ENCODE measurements at regions not wholly inside any gene's neighbourhood (a gene's known extent, or its start where the extent isn't known, plus 50 kb on each side); places are given as distances from the start of the nearest gene placed in this dataset.

DNA sequence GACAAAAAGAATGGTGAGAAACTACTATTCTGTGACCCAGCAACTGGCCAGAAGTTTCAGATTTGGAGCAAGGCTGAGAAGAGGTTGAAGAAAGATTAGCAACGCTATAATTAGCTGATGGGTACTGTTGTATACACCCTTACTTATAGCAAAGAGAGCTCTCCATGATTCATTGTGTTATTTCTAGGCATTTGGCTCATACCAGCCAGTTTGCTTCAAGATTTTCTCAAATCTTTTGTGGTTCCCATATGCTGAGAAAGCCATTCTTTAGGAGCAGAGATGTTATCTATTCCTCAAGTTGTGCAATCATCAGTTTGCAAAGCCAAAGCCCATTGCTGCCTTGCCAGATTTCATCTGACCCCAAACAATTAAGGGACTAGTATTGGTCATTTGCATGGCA, 179.4 kb downstream of the ETS1 start:
- no peak for DNase-seq

DNA sequence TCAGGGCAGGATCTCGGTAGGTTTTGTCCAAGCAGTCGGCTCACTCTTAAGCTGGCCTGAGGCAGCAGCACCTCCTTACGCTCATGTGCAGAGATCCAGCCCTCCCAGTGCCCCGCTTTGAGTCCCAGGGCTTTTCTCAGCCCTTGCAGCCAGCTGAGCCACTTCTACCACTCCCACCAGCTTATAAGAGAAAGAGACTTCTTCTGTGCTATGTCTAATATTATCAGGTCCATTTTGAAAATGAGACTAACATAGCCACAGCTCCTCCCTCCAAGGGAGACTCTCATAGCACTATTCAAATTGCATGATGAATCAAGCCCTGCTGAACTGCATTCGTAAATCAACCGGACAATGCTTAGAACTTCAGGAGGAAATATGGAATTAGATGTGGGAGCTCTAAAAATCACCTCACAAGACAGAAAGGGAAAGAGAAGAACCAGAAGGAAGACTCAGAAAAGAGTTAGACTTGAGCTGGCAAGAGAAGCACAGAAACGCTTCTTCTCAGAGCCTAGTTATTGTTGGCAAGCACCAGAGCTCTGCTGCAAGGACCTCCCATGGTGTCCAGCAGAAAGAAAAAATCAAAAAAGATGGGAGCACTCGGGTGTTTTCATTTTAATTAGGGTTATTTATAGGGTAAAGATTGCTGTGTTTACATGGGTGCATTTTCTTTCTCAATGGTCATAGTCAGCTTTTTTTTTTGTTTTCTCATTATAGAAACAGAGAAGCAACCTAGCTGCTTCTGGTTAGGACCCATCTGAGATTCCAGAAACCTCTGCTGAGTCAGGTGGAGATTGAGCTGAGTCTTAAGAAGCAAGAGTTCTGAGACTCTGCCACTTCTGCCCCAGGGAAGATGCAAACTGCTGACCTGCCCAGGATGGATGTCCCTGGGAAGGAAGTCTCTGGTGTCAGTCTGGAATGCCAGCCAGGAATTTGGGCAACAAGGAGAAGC, 181.4 kb downstream of the ETS1 start:
- DNase-seq: no peak

DNA sequence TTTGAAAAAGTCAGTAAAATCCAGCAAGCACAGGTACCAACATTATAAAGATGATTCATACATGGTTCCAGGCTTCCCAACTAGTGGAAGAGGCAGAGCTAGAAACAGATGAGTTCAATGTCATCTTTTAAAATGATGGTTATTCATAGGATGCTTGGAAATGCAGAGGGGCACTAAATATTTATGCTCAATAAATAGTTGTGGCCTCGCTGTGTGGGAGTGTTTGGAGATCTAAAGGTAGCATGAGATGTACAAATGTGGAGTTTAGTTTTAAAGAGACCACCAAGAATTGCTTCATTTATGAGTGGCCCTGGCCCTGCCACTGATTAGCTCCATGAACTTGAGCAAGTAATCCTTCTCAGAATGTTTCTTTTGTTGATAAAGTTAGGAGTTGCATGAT, 182.2 kb downstream of the ETS1 start:
- DNase-seq: no peak

DNA sequence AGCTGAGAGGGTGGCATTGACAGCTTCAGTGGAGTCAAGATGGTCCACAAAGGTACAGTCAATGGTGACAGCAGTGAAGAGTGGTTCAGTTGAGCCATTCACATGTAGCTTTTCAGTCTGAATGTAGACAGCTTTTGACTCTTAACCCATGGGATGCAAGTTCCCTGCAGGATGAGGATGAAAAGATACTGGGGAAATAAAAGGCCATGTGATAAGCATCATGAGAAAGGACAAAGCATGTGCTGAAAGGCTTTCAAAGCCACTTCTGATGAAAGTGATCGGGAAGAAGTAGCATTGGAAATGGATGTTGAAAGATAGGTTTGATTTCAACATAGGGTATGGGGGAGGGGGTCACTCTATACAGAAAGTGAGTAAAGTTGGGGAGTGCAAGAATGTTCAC, 182.9 kb downstream of the ETS1 start:
- DNase-seq: no peak

DNA sequence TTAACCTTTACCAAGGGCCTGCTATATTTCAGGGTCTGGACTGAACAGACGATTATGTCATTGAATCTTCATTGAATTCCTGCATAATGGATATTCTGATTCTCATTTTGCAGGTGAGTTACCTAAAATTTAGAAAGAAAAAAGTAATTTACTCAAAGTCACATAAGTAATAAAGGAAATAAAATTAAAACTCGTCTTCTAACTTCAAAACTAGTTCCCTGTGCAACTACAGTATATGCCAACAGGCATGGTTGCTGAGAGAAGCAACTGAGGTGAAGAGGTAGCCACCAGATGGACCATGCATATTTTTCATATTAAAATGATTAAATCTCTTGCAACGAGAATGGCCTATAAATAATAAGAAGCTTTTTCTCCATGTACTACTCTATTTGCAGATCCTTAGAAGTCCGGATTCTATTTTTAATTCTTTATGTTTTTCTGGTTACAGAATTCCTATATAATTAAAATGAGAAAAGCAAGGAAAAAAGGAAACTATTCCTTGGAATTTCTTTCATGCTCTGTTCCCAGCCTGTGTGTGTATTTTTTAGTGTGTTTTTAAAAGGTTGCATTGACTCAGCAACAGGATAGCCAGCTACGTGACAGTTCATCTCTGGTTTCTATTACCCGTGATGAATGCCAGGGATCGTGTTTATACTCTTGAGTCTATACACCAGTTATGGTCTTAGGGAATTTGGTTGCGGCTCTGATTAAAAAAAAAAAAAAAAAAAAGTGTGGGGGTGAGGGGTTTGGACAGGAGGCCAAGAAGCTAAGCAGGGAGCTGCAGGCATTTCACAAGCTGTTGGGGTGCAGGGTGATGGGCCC, 186.8 kb downstream of the ETS1 start:
- DNase-seq: no peak

DNA sequence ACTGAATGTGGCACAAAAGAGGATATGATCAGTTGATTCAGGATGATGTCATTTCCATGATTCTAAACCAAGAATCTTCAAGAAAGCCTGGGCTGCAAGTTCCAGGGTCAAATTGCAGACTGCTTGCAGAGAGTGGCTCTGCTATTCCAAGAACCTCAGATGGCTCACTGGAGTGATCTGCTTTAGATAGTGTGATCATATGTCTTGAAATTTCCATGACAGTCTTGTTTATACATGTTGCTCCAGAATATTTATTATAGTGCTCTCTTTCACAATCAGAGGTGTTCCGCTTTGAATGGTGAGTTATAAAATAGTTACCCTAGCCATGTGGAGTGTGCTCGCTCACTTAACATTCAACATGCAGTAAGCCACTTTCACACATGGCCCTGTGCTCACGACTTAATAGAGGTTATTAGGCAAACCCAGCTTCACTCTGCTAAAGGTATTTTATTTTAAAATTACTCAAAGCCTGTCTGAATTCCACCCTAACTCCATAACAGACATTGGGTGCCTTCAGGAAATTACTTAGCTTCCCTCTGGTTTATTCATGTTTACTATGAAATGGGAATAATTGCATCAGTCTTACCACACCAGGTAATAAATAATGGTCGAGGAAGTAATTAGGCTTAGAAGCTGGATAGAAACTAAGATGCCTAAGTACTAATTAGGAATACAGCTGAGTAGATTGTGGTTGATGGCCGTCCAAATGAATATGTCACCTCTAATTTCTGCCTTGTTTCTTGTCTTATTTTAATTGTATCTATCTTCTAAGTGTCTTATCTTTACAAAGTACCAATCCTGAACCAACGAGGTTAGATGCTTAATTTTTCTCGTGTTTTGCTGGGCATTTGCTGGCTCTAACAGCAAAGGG, 187.9 kb downstream of the ETS1 start:
- DNase-seq: peak; percentile 79

DNA sequence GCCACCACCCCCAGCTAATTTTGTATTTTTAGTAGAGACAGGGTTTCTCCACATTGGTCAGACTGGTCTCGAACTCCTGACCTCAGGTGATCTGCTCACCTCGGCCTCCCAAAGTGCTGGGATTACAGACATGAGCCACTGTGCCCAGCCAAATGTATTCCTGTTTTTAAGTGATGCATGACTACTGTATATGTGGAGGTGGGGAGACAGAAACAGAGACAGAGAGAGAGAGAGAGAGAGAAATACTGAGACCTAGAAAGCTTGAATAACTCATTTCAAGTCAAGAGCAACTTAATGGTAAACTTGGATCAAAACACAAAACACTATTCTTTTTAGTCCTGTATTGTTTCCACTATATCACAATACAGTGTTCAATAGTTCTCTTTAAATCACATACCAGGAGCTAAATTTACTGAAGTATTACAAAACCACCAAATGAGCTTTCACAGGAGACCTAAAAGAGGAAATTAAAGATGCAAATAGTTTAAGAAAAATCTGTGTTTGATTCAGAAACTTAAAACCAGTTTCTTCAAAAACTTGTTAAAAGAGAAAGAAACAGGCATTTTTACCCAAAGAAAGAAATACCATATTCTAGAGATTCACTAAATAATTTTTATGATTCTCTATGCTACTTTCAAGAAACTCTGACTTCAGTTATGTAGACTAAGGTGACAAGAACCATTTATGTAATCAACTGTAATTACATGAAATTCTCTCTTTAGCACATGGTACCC, 188.7 kb downstream of the ETS1 start:
- no peak for DNase-seq

DNA sequence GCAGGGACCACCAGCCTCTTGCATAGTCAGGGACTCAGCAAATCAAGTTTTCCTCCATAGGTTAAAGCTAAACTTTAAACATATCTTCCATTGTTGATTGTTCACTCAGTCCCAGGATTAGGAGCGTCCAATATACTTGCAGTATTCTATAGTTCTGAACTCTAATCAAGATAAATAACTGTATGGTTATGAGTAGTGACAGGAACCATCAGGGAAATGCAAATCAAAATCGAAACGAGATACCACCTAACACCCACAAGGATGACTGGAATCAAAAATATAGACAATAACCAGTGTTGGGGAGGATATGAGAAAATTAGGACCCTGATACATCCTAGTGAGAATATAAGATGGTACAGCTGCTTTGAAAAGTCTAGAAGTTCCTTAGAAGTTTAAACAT, 190.0 kb downstream of the ETS1 start:
- no peak for DNase-seq

DNA sequence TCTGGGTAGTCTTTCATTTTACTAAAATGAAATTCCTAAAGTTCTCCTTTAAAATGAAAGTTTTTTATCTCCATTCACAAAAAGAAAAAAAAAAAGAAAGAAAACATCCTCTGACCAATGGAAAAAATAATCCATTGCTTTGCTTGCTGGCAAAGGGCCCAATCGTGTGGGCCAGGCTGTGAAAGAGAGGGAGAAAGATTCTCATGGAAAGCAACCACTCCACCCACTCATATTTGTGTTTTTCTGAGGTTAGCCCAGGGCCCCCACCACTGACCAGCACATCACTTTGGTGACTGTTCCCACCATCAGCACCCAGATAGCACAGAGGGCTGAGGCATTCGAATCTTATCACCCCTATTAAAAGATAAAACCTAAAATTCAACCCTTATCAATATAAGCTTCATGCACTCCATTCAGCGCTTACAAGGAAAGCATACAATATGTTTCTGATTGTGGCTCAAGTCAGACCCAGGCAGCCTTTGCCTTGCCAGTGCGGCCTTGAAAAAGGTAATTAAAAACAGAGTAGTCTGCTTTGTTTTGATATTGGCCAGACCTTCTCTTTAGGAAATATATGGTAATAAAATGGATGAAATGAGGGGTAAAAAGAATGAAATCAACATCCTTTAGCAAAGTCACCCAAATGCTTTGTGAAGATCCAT, 192.8 kb downstream of the ETS1 start:
- DNase-seq: no peak

DNA sequence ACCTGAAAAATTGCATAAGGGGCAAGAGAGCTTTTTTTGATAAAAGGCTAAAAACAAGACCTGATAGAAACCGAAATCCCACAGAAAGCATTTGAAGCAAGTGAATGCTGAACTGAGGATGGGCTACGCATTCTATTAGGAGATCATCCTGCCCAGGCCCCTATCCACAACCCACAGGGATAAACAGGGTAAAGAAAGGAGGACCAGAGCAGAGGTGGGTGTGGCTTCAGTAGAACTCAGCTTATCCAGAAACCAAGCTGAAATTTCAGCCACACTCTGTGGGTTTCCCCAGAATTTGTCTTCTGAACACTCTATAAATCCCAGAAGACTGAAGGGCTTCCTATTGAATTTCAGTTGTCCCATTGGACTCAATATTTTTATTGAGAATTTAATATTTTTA, 195.1 kb downstream of the ETS1 start:
- DNase-seq: no peak

DNA sequence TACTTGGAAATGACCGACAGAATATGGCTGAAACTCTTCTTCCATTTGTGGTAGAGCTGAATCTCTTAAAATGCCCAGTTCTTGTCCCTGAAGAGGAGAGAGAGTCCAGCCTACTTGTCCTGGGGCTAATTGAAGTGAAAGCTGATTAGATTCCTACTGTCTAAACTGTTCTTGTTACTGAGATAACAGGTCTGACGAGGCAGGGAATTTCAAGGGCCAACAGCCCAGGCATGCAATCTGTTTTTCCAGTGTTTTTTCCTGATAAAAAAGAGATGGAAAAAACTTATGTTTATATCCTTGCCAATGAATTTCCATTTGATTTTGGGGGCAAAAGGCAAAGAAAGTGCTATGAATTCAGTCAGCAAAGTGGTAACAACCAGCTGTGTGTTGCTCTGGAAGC, 195.5 kb downstream of the ETS1 start:
- no peak for DNase-seq

DNA sequence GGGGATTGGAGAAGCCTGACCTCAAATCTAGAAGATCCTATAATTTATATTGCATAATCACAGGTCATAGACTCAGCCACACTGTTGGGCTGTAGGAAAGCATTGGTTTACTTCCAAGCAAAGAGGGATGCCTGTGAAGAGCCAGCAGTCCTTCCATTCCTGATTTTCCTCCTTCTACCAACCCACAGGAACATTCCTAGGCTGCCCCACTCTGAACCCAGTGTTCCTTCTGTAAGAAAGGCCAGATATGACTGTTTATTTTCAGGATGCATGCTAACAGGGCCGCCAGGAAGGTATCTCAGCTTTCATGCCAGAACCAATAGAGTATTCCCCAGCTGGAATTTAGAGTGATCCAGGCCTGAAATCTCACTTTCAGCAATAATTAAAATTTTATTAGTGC, 197.1 kb downstream of the ETS1 start:
- DNase-seq: no peak

DNA sequence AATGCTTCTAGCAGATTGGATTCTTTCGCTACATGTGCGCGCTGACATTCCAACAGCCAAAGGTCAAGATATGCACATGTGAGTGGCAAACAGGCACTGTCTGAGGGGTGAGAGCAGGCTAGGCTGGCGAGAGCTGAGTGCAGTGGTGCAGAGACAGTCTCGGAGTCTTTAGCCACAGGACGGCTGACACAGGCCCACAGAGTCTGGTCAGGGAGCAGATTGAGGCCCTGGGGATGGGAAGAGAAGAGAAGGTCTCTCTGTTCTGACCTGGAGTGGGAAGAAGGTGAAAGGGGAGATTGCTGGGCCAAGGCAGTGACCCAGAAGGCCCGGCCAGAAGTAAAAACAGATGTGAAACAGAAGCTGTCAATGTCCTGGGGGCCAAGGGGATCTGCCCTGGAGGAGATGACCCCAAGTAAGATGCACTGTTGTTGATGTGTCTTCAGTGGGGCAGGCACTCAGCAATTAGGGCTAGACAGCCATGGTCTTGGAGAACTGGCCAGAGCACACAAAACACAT, 197.8 kb downstream of the ETS1 start:
- no peak for DNase-seq

DNA sequence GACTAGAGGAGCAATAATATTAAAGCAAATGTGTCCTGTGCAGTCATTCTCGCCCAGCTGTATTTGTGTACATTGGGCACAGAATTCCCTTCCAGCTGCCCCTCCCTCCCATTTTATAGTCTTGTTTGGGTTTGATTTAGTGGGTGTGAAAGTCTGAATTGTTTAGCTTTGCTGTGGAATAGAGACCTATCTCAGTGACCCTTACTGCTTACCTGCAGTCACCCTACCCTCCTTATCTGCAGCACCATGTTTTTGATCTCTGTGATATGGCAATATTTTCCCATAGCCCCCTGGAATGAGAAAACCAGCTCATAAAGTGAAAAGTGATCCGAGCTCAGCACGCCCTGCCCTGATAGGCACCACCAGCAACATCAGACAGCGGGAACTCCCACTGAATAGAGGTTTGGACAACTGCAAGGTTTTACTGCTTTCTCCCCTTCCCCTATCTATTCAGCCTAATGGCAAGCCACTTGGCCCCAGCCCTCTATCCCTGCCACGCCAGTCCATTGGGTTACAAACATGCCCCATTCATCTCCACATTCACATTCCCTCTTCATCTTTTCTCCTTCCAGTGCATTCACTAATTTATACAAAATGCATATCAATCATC, 199.0 kb downstream of the ETS1 start:
- no peak for DNase-seq

DNA sequence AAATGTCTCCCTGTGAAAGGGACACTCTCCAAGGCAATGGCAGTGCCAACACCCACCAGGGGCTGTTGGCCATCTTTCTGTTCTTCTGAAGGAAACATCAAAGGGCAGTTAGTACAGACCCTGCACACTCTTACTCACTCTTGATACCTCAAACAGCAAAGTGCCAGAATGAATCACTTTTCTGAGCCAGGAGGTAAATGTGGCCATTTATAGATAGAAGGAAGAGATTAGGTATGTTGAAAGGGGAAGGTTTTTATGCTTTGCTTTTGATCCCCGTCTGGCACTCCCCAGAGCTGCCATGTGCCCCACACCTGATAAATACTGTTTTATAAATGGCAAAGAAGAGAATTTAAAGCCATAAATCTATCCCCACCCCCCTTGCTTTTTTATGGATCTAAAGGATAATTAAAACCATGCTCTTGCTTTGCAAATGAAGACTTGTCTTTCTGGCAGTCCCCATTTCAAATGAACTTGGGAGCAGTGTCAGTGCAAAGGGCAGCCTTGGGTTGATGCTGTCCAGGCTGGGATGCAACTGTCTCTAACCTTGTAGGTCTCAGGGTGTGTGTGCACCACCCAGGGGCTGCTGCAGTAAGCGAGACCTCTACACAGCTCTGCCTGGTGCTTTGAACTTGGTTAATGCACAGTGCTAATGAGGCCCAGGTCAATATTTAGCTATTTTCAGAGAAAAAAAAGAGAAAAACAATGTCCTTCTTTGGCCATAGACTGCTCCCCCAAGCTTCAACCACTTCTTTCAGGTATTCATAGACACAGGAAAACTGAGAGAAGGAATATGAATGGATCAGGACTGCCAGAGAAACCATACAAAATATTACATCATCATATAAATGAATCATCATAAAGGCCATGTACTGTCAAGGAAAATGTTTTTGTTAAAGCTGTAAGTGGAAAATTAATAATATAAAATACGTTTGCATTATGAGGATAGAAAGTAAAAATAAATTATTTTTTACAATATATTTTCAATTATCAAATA, 207.5 kb downstream of the ETS1 start:
- no peak for DNase-seq

DNA sequence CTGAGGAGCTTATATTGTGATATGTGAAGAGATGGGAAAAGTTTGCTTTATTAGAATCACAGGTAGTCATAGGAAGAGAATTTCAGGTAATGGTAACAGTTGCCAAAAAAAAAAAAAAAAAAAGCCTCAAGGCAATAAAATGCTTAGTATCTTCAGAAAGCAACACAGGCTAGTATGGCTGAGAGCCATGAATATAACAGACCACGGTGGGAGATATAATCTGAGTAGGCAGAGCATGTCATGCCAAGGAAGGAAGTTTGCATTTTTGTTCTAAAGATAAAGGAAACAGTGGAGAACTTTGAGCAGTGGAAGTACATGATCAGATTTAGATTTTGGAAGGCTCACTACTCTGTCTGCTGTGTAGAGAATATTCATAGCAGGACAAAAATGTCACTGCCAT, 211.4 kb downstream of the ETS1 start:
- DNase-seq: no peak

DNA sequence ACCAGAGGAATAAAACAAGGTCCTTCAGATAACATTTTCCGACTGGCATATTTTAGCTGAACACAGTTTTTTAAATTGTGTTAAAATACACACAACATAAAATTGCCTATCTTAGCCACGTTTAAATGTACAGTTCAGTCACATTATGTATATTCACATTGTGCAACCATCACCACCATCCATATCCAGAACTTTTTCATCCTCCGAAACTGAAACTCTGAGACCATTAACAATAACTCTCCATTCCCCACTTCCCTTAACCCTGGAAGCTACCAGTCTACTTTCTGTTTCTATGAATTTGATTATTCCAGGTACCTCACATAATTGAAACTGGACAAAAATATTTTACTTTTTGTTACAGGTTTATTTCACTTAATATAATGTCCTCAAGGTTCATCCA, 213.3 kb downstream of the ETS1 start:
- peak; percentile 63 for DNase-seq

DNA sequence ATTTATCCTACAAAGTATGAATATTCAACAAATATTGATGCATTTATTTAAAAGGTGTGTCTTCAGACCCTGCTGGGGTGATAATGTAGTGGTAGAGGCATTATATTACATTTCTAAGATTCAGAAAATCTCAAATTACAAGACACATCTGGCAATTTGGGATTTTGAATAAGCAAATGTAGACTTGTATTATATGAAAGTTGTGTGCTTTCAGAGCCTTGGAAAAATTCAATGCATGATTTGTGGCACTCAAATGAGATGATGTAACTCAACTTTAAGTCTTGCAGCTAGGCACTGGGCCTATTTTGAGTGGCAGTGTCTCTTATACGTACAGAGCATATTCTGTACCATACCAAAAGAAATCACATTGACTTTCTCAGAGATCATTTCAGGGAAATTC, 214.4 kb downstream of the ETS1 start:
- no peak for DNase-seq

DNA sequence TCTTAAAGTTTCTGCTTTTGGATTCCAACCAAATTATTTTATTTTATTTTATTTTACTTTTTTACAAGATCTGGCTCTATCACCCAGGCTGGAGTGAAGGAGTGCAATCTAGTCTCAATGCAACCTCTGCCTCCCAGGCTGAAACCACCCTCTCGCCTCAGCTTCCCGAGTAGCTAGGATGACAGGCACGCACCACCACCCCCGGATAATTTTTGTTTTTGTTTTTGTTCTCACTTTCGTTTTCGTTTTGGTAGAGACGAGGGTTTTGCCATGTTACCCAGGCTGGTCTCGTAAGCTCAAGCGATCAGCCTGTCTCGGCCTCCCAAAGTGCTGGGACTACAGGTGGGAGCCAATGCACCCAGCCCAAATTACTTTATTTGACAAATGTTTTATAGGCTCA, 219.8 kb downstream of the ETS1 start:
- peak; percentile 11 for DNase-seq

DNA sequence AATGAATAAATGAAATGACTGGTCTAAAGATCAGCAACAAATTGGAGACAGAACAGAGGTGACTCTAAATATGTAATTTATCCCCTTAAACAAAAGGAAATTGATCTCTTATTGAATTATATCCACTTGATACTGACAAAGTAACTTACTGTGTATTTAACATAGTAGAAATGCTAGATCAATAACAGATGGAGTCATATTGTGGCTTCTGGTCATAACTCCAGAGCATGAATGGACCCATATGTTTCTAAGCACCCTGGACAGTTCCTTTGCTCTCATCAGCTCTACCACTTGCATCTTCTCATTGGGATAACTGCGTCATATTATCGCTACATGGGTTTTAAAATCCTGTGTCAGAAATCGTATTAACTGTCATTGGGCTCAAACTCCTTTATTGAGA, 222.3 kb downstream of the ETS1 start:
- DNase-seq: peak; percentile 12

Measured in suppressor macrophage treated with lipopolysaccharide for 4 hours (primary cell).